Trophoblast cell (in vitro differentiated cells and primary cell): ENCODE measurements at regions not wholly inside any gene's neighbourhood (a gene's known extent, or its start where the extent isn't known, plus 50 kb on each side); places are given as distances from the start of the nearest gene placed in this dataset.

ENCODE experiments used
- DNase-seq, 2 donors: peaks; one replicate each; pipeline ENCODE4 v3.0.0-alpha.2; 2016
- H2AFZ ChIP-seq: 2 replicates; pipeline ENCODE4 v1.6.1; 2013; ENCODE audit warnings: low read length, moderate library complexity, mild to moderate bottlenecking; ENCODE audit not compliant: insufficient read depth, poor library complexity
- H2AK5ac ChIP-seq: 2 replicates; pipeline ENCODE4 v1.6.1; 2013; ENCODE audit warnings: mild to moderate bottlenecking, low read length
- H2BK120ac ChIP-seq: 2 replicates; pipeline ENCODE4 v1.6.1; 2013; ENCODE audit warnings: low read length, mild to moderate bottlenecking, moderate library complexity; ENCODE audit not compliant: insufficient read depth, poor library complexity
- H2BK12ac ChIP-seq: 2 replicates; pipeline ENCODE4 v1.6.1; 2013; ENCODE audit warnings: mild to moderate bottlenecking, low read length, moderate library complexity
- H2BK5ac ChIP-seq: 2 replicates; pipeline ENCODE4 v1.6.1; 2013; ENCODE audit warnings: low read length, low read depth, moderate library complexity, mild to moderate bottlenecking; ENCODE audit not compliant: poor library complexity
- H3K14ac ChIP-seq: 2 replicates; pipeline ENCODE4 v1.6.1; 2013; ENCODE audit warnings: mild to moderate bottlenecking, low read length
- H3K18ac ChIP-seq: 2 replicates; pipeline ENCODE4 v1.6.1; 2013; ENCODE audit warnings: mild to moderate bottlenecking, low read length
- H3K23ac ChIP-seq: 2 replicates; pipeline ENCODE4 v1.6.1; 2013; ENCODE audit warnings: low read length
- H3K27ac ChIP-seq: 2 replicates; pipeline ENCODE4 v1.5.1; 2013; ENCODE audit warnings: low read depth, mild to moderate bottlenecking, inconsistent platforms, low read length, moderate library complexity
- H3K27me3 ChIP-seq: 2 replicates; pipeline ENCODE4 v1.6.1; 2013; ENCODE audit warnings: inconsistent platforms, mild to moderate bottlenecking, low read length, moderate library complexity; ENCODE audit not compliant: insufficient read depth
- H3K36me3 ChIP-seq, 2 experiments: 1 replicate in 1 of 2; 2 replicates in 1 of 2; pipeline ENCODE4 v1.6.1; 2013; ENCODE audit warnings: low read length in 2 of 2, mild to moderate bottlenecking in 2 of 2, moderate library complexity in 1 of 2; ENCODE audit not compliant: insufficient read depth in 2 of 2, control insufficient read depth in 1 of 2
- H3K4ac ChIP-seq: 2 replicates; pipeline ENCODE4 v1.6.1; 2013; ENCODE audit warnings: low read depth, mild to moderate bottlenecking, low read length, moderate library complexity
- H3K4me1 ChIP-seq, 2 experiments: 1 replicate in 1 of 2; 2 replicates in 1 of 2; pipeline ENCODE4 v1.6.1; 2013; ENCODE audit warnings: low read length in 2 of 2, mild to moderate bottlenecking in 2 of 2, moderate library complexity in 1 of 2; ENCODE audit not compliant: insufficient read depth in 2 of 2, control insufficient read depth in 1 of 2
- H3K4me2 ChIP-seq: 2 replicates; pipeline ENCODE4 v1.6.1; 2013; ENCODE audit warnings: inconsistent platforms, mild to moderate bottlenecking, low read length, moderate library complexity
- H3K4me3 ChIP-seq: 2 replicates; pipeline ENCODE4 v1.5.1; 2013; ENCODE audit warnings: mild to moderate bottlenecking, low read depth, low read length, inconsistent platforms
- H3K79me1 ChIP-seq: one replicate; pipeline ENCODE4 v1.6.1; 2013; ENCODE audit warnings: low read length
- H3K79me2 ChIP-seq: 2 replicates; pipeline ENCODE4 v1.6.1; 2013; ENCODE audit warnings: low read length, mild to moderate bottlenecking; ENCODE audit not compliant: control insufficient read depth, insufficient read depth, poor library complexity
- H3K9ac ChIP-seq: 2 replicates; pipeline ENCODE4 v1.6.1; 2013; ENCODE audit warnings: mild to moderate bottlenecking, low read length
- H3K9me3 ChIP-seq: 2 replicates; pipeline ENCODE4 v1.6.1; 2013; ENCODE audit warnings: low read depth, mild to moderate bottlenecking, control low read depth, inconsistent platforms, low read length; ENCODE audit not compliant: insufficient read depth
- H4K12ac ChIP-seq: 2 replicates; pipeline ENCODE4 v1.6.1; 2013; ENCODE audit warnings: low read depth, mild to moderate bottlenecking, low read length, moderate library complexity
- H4K8ac ChIP-seq: 2 replicates; pipeline ENCODE4 v1.6.1; 2013; ENCODE audit warnings: low read depth, mild to moderate bottlenecking, low read length, moderate library complexity
- H4K91ac ChIP-seq: one replicate; pipeline ENCODE4 v1.6.1; 2013; ENCODE audit warnings: low read depth, mild to moderate bottlenecking, low read length, moderate library complexity
- WGBS: extraction: QIAGEN DNeasy Blood & Tissue Kit; methylation state at CpG from one replicate; pipeline ENCODE4 v1.1.7; 2013; ENCODE audit warnings: missing lambda C conversion rate; ENCODE audit not compliant: insufficient read length, insufficient coverage; ENCODE audit errors: extremely low coverage; 5-methylcytosine and 5-hydroxymethylcytosine counted together

GRCh38 chrX:22360129-22360528 is 87.4 kb downstream of the CBLL2 start:
- no peak overlapping the region for H2AFZ ChIP-seq
- no peak overlapping the region for H3K9ac ChIP-seq
- no peak overlapping the region for H3K27ac ChIP-seq
- no peak overlapping the region for H2BK120ac ChIP-seq
- H3K79me1 ChIP-seq = no peaks in the 10 kb centered on the region
- no peaks in the 10 kb centered on the region for H3K9me3 ChIP-seq
- no peak overlapping the region for H3K4ac ChIP-seq
- no peak overlapping the region for H4K8ac ChIP-seq
- H3K36me3 ChIP-seq = no peaks in the 10 kb centered on the region
- no peak overlapping the region for H2BK12ac ChIP-seq
- H3K27me3 ChIP-seq = no peaks in the 10 kb centered on the region
- no peak overlapping the region for H3K4me3 ChIP-seq
- no peak overlapping the region for H3K14ac ChIP-seq
- no peak overlapping the region for H4K91ac ChIP-seq
- no peak overlapping the region for H2BK5ac ChIP-seq
- no peak overlapping the region for H3K4me2 ChIP-seq
- DNase-seq = no peak
- no peak overlapping the region for H4K12ac ChIP-seq
- no peak overlapping the region for H2AK5ac ChIP-seq
- no peak overlapping the region for H3K18ac ChIP-seq
- WGBS = no CpG with 5 or more reads among the region's 3 CpGs
- no peaks in the 10 kb centered on the region for H3K79me2 ChIP-seq
- H3K4me1 ChIP-seq = no peaks in the 10 kb centered on the region
- no peak overlapping the region for H3K23ac ChIP-seq

- no peak for DNase-seq
- H3K27me3 ChIP-seq = no peaks in the 10 kb centered on the region
- no peaks in the 10 kb centered on the region for H3K79me1 ChIP-seq
- no peak overlapping the region for H3K14ac ChIP-seq
- no peaks in the 10 kb centered on the region for H3K36me3 ChIP-seq
- H3K4me2 ChIP-seq = no peak overlapping the region
- no peaks in the 10 kb centered on the region for H3K9me3 ChIP-seq
- H3K4ac ChIP-seq = no peak overlapping the region
- H3K27ac ChIP-seq = no peak overlapping the region
- H3K79me2 ChIP-seq = no peaks in the 10 kb centered on the region
- H3K23ac ChIP-seq = no peak overlapping the region
- no CpG with 5 or more reads among the region's 3 CpGs for WGBS
- no peaks in the 10 kb centered on the region for H3K4me1 ChIP-seq
- H4K8ac ChIP-seq = no peak overlapping the region
- no peak overlapping the region for H3K9ac ChIP-seq
- no peak overlapping the region for H3K4me3 ChIP-seq
- no peak overlapping the region for H4K12ac ChIP-seq
- H2BK12ac ChIP-seq = no peak overlapping the region
- H2BK120ac ChIP-seq = no peak overlapping the region
- no peak overlapping the region for H2AK5ac ChIP-seq
- H4K91ac ChIP-seq = no peak overlapping the region
- no peak overlapping the region for H2BK5ac ChIP-seq
- H3K18ac ChIP-seq = no peak overlapping the region
- H2AFZ ChIP-seq = no peak overlapping the region
These were observed 92.7 kb downstream of the CBLL2 start for GRCh38 chrX:22365460-22365859.

- DNase-seq = no peak
- Histone ChIP-seq H2AK5ac (no peak overlapping the region), H3K18ac (no peak overlapping the region), H3K9ac (no peak overlapping the region), H4K91ac (no peak overlapping the region), H3K79me1 (no peaks in the 10 kb centered on the region), H3K27me3 (no peaks in the 10 kb centered on the region), H3K27ac (no peak overlapping the region), H2BK120ac (no peak overlapping the region), H4K12ac (no peak overlapping the region), H2AFZ (no peak overlapping the region), H3K23ac (no peak overlapping the region), H2BK12ac (no peak overlapping the region), H3K79me2 (no peaks in the 10 kb centered on the region), H3K36me3 (no peaks in the 10 kb centered on the region), H3K14ac (no peak overlapping the region), H3K4me3 (no peak overlapping the region), H2BK5ac (no peak overlapping the region), H3K4ac (no peak overlapping the region), H4K8ac (no peak overlapping the region), H3K9me3 (no peaks in the 10 kb centered on the region), H3K4me2 (no peak overlapping the region), H3K4me1 (no peaks in the 10 kb centered on the region)
- WGBS = no CpG with 5 or more reads among the region's 1 CpG
These were observed 93.5 kb downstream of the CBLL2 start for GRCh38 chrX:22366166-22366702.

- Histone ChIP-seq H2AK5ac (no peak overlapping the region), H3K27ac (no peak overlapping the region), H3K4me3 (no peak overlapping the region), H3K9ac (no peak overlapping the region), H3K79me2 (no peaks in the 10 kb centered on the region), H2BK5ac (no peak overlapping the region), H3K14ac (no peak overlapping the region), H2AFZ (no peak overlapping the region), H2BK120ac (no peak overlapping the region), H3K4me1 (no peaks in the 10 kb centered on the region), H3K18ac (no peak overlapping the region), H4K8ac (no peak overlapping the region), H2BK12ac (no peak overlapping the region), H4K91ac (no peak overlapping the region), H3K27me3 (no peaks in the 10 kb centered on the region), H3K4ac (no peak overlapping the region), H3K23ac (no peak overlapping the region), H3K79me1 (no peaks in the 10 kb centered on the region), H3K36me3 (no peaks in the 10 kb centered on the region), H4K12ac (no peak overlapping the region), H3K9me3 (no peaks in the 10 kb centered on the region), H3K4me2 (no peak overlapping the region)
- DNase-seq = no peak
- WGBS = no CpG with 5 or more reads among the region's 4 CpGs
These were observed 94.2 kb downstream of the CBLL2 start for GRCh38 chrX:22366906-22367305.
